RWPE1 (cell line): ENCODE measurements at regions not wholly inside any gene's neighbourhood (a gene's known extent, or its start where the extent isn't known, plus 50 kb on each side); places are given as distances from the start of the nearest gene placed in this dataset.

Experiments
- CTCF ChIA-PET: fragments of 350-600 bp; sonication (Branson Sonifier 250); formaldehyde crosslinking; extraction: SDS; loops from one replicate; lab custom pipeline; 2021; lab: Yijun Ruan, JAX
- POLR2A ChIA-PET: fragments of 400-600 bp; formaldehyde crosslinking; extraction: SDS; loops from one replicate; lab custom pipeline; 2020; ENCODE audit warnings: antibody characterized with exemption; ENCODE audit not compliant: low non-redundant PET; lab: Yijun Ruan, JAX
- DNase-seq: peaks from one replicate; pipeline ENCODE4 v3.0.0; 2012; ENCODE audit warnings: low spot score
- H3K27ac ChIP-seq: fragments of 450-650 bp; 2 replicates; pipeline ENCODE4 v1.5.1; 2017
- TF ChIP-seq, protein P1 (sequence below): fragments of 450-650 bp; conservative IDR thresholded peaks from 2 replicates; pipeline ENCODE4 v1.5.1; 2017; ENCODE audit warnings: low read depth, mild to moderate bottlenecking

DNA sequence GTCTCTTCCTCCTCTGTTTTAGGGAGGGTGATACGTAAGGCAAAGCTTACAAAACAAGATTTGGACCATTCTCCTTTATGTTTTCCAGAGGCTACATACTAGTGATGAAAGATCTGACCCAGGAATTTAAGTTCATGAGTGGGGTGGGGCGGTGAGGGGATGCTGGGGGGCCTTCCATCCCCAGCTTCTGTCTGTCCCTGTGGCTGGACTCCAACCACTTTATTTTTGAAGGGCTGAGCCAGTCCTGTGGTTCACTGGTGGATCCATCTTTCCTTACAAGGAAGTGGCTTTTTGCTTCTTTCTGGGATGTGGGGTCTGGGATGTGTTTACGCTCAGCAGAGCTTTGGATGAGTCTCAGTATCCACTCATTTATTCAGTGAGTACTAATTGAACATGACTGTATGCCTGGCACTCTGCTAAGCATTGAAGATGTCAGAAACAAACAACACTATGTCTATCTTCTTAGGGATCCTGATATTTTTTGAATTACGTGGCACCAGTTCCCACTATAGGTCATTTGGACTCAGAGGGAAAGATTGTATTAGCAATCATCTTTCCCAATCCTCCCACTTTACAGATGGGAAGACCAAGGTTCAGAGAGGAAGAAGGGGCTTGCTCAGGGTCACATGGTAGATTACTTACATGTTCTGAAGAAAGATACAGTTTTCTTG, 291.8 kb upstream of the TBX3 start:
- no peak overlapping the region for H3K27ac ChIP-seq
- CTCF ChIA-PET = no interaction called here
- DNase-seq = no peak
- TF ChIP-seq, protein P1, sequence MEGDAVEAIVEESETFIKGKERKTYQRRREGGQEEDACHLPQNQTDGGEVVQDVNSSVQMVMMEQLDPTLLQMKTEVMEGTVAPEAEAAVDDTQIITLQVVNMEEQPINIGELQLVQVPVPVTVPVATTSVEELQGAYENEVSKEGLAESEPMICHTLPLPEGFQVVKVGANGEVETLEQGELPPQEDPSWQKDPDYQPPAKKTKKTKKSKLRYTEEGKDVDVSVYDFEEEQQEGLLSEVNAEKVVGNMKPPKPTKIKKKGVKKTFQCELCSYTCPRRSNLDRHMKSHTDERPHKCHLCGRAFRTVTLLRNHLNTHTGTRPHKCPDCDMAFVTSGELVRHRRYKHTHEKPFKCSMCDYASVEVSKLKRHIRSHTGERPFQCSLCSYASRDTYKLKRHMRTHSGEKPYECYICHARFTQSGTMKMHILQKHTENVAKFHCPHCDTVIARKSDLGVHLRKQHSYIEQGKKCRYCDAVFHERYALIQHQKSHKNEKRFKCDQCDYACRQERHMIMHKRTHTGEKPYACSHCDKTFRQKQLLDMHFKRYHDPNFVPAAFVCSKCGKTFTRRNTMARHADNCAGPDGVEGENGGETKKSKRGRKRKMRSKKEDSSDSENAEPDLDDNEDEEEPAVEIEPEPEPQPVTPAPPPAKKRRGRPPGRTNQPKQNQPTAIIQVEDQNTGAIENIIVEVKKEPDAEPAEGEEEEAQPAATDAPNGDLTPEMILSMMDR = no peak
- POLR2A ChIA-PET = no interaction called here

DNA sequence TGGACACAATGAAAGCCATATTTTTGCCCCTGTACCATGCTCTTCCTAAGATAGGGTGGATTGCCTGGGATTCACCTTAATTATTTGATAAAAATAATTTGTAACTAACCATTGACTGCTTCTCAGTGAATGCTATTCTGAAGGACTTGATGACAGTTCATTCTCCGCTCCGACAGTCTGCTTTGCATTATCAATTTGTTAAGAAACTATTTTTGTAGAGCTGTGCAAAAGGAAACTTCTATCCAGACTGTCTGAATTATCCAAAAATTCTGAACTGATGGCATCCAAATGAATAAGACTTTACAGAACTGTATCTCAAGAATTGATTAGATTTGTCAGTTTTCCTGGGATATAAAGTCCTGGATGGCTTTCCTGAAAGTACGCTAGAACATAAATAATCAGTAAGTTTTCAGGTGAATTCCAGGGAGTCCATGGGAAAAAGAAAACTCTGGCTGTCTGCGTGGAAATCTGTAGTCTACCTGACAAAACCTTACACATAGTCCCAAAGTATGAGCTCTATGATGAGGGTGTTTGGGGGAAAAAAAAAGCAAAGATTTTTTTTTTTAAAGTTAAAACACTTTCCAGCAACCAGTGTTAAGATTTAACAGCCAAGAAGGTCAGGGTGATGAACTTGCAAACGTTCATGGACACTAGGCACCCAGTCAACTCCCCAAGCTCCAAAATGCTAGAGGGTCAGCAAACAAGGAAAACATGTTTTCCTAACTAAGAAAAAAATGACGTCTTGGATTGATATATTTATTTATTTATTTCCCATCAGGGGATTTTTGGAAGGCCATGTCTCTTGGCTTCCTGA, 291.1 kb upstream of the TBX3 start:
- TF ChIP-seq, protein P1 = no peak
- DNase-seq = no peak
- ChIA-PET CTCF (no interaction called here), POLR2A (no interaction called here)
- H3K27ac ChIP-seq = no peak overlapping the region

DNA sequence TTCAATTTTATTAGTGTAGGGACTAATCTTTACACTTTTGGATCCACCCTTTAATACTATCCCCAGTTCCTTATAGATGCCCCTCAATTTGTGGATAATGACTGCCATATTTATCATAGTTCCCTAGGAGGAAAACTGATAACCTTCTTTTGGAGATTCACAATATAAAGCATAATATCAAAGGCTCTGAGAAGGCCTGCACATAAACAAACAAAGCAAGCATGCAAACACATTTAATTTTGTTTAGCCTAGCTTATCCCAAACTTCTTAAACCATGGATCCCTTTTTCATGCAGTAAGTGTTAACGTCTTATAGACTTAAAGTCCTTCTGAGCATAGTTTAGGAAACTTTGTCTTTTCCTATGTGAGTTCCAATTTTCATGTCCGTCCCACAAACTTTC, 290.4 kb upstream of the TBX3 start:
- POLR2A ChIA-PET = no interaction called here
- no peak overlapping the region for H3K27ac ChIP-seq
- CTCF ChIA-PET = no interaction called here
- TF ChIP-seq, protein P1 = no peak
- no peak for DNase-seq

DNA sequence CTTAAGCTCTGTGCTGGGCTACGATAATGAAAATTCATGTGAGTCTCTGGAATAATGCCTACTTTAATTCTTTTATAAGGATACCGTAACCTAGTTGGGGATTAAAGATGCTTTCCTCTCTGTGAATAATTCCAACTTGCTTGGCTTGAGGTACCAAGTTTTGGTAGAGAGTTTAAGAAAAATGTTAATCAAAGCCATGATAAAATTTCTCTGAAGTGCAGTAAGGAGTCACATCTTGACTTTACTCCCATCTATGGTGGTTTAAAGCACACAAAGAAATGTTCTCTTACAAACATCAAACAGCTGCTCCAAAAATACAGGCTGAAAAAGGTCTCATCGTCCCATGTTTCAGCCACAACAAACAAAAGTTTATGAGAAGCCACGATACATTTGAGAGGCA, 284.8 kb upstream of the TBX3 start:
- ChIA-PET CTCF (no interaction called here), POLR2A (no interaction called here)
- no peak for DNase-seq
- H3K27ac ChIP-seq = no peak overlapping the region
- TF ChIP-seq, protein P1 = no peak

DNA sequence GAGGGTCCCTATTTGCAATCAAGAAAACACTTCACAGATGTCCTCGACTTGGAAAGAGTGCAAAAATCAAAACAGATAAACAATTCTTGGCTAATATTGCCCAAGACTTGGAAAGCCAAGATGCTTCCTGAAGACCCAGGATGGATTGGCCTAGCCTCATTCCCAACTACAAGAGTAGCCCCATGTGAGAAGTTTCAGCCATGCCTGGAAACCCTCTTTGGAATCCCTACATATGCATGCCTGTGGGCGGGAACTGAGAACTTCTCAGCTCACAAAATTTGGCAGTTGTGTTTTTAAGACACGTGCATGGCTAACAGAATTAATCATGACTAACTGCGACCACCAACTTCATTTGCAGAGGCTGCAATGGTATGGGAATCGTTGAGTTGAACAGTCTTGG, 283.2 kb upstream of the TBX3 start:
- ChIA-PET POLR2A (no interaction called here), CTCF (no interaction called here)

DNA sequence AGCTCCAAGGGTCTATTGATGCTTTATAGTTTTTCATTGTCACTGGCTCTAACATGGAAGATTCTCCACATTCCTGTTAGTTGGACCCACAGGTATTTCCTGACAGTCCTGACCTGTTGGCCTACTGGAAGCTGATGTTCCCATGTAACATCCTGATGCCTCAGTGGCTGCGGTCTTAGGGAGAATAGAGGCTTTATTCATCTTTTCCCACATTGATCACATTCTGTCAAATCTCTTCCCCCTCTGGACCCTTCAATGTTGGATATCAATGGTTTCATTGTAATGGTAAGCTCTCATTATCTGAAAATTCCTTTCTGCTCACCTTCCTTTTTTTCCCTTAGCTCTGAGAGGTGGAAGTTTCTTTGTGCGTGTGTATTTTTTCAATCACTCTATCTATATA, 280.9 kb upstream of the TBX3 start:
- TF ChIP-seq, protein P1 = no peak
- H3K27ac ChIP-seq = no peak overlapping the region
- ChIA-PET POLR2A (no interaction called here), CTCF (no interaction called here)
- no peak for DNase-seq

More for the DNA sequence above, 283.2 kb upstream of the TBX3 start:
- H3K27ac ChIP-seq = no peak overlapping the region
- TF ChIP-seq, protein P1 = no peak
- no peak for DNase-seq
